GM18508 (cell line): ENCODE measurements at regions not wholly inside any gene's neighbourhood (a gene's known extent, or its start where the extent isn't known, plus 50 kb on each side); places are given as distances from the start of the nearest gene placed in this dataset.

Experiments used
- ATAC-seq: cut with Tn5 transposase; IDR thresholded peaks from one replicate; pipeline ENCODE4 v1.9.1; 2021; ENCODE audit warnings: moderate number of reproducible peaks; ENCODE audit not compliant: insufficient read depth, unreplicated experiment

DNA sequence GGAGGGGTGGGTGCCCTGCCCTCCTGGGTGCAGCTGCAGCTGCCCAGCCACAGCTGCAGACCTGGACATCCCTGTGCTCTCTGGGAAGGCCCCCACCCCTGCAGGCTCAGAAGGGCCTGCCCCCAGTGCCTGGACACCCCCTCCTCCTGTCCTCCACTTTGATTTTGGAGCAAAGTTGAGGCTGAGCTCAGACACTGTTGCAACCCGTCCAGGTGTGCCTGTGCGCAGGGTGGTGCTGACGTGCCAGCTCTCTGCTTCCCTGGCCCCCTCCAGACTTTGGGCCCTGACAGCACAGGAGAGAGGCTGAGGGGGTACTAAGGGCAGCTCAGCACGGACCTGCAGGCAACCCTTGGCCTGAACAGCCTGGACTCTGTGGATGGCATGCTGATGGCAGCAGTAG, 750.3 kb downstream of the ARAP2 start:
- ATAC-seq: no peak

DNA sequence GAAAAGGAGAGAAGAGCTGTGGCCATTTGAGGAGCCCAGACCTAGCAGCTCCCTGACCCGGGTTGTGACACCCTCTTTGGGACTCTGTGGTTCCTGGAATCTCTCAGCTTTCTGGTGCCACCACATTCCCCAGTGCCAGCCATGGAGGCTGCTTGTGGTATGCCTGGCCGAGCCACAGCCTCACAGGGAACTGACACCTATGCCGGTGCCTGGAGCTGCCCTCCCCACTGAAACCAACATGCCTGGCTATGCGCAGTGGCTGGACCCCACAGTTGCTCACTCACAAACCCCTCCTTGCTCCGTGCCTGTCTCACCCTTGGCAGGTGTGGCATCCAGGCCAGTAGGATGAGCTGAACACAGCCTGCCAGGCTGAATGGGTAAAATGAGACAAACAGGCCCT, 749.4 kb downstream of the ARAP2 start:
- ATAC-seq: no peak

DNA sequence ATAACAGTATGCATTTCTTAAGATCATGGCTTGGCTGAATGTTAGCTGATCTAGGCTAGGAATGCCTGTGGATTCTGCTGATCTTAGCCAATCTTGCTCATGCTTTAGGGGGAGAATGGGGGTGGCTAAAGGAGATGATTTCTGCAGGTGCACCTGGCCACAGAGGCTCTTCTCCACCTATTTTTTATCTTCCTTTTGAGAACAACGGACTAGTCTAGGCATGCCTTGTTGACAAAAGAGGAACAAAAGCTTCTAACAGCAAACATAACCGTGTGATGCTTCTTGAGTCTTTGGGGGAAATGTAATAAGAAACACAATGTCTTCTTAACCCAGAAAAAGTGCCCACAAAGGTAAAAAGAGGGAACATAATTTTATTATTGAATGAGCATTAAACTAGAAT, 743.5 kb downstream of the ARAP2 start:
- ATAC-seq: no peak

DNA sequence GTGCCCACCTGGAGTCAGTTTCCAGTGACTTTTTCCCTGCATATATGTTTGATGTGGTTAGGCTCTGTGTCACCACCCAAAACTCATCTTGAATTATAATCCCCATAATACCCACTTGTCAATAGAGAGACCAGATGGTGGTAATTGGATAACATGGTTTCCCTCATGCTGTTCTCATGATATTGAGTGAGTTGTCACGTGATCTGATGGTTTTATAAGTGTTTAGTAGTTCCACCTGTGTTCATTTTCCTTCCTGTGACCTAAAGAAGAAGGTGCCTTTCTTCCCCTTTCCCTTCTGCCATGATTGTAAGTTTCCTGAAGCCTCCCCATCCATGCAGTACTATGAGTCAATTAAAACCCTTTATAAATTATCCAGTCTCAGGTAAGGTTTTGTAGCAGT, 740.9 kb downstream of the ARAP2 start:
- ATAC-seq: no peak

DNA sequence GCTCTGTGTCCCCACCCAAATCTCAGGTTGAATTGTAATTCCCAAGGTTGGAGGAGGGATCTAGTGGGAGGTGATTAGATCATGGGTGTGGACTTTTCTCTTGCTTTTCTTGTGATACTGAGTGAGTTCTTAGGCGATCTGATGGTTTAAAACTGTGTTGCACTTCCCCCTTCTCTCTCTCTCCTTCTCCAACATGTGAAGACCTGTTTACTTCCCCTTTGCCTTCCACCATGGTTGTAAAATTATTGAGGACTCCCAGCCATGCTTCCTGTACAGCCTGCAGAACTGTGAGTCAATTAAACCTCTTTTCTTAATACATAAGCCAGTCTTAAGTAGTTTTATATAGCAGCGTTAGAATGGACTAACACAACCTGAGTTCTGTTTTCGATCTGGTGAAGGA, 738.2 kb downstream of the ARAP2 start:
- ATAC-seq: no peak

DNA sequence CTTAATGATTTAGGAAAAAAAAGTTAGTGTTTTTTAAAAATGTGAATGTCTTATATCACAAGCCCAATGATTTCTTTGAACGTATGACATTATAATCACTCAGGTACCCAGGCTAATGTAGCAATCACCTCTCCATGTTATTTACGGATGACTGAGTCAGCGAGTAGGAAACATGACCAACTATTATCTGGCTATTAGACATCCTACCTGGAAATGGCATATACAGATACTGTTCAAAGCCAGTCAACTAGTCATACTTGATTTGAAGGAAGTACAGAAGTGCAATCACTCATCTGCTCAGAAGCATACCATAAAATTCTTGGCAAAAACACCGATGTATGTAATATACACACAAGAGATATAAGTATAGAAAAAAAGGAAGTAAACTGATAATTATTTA, 732.5 kb downstream of the ARAP2 start:
- no peak for ATAC-seq

DNA sequence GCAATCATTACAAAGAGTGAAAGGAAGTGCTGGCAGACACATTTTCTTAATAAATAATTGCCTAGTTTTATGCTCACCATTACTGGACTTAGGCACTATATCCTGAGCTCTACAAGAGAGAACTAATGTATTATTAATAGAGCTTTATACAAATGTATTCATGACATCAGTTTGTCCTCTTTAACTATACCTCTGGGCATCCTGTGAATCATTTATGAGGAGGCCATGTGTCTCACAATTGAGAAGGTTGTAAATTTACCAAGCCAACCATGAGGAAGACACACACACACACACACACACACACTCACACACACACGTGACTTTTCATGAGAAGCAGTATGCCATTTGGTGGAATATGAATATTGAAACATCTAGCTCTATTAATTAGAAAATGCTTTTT, 728.2 kb downstream of the ARAP2 start:
- ATAC-seq: no peak

DNA sequence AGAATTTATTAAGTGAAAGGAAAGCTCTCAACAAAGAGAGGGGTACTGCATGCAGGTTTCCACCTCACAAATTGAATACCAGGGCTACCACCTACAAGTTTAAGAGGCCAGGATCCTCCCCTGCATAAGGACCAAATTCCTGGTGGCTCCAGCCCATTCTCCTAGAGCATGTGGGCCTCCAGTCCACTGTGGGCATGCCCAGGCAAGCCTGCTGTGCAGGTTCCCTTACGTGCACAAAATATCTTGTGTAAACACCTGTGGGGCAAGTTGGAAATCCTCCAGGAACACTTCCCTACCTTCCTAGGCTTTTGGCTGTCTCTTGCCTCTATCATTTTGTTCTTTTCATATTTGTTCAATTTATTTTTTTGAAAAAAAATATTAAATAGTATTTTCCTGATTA, 724.3 kb downstream of the ARAP2 start:
- ATAC-seq: no peak

DNA sequence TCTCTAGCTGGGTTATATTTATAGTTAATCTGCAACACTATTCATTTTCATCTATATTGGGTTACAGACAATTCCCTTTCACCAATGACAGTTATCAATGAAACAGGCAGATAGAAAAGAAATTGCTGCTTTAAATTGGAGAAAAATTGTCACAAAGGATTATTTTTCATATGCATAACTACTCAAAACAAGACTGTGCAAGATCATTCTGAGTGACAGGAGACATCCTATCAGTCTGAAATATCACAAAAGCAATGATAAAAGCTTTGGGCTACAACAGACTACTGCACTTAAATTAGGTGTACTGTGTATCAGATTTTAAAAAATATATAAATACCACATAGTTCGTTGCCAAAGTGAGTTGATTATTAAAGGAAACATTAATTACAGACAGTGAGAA, 722.6 kb downstream of the ARAP2 start:
- no peak for ATAC-seq

DNA sequence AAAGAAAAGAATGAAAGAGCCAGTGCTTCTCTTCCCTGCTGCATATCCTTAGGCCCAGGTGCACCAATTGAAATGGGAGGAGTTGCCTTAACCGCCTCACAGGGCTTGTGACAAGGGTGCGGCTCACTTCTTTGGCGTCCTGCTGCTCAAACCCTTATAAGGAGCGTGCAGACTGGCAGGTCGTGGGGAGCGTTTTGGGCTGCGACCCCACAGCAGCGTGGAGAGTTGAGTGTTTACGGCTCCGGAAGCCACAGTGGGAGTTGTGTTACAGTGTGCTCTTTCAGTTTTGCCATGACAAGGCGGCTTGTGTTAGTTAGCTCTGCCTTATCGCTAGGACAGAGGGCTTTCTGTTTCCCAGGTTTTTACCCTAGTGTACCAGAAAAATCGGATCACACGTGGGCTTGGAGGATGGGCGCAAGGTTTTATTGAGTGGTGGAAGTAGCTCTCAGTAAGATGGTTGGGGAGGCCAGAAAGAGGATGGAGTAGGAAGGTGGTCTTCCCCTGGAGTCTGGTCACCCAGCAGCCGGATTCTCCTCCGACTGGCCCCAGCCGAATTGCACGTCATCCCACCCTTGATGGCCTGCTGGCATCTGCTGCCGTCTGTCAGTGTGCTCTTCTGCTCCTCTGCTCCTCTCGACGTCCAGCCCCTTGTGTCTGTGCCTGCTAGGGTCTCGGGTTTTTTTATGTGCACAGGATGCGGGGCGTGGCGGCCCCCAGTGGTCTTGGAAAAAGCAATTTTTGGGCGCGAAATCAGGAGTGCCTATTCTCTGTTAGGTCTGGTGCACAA, 718.9 kb downstream of the ARAP2 start:
- no peak for ATAC-seq

DNA sequence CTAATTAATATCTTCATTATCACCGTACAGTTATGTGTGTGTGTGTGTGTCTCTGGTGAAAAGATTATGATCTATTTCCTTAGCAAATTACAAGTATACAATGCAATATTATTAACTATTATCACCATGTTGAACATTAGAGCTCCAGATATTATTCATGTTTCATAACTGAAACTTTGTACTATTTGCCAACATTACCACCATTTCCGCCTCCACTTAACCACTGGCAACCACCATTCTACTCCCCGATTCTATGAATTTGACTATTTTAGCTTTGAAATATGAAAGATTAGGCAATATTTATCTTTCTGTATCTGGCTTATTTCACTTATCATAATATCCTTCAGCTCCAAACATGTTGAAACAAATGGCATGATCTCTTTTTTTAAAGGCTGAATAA, 717.9 kb downstream of the ARAP2 start:
- no peak for ATAC-seq

DNA sequence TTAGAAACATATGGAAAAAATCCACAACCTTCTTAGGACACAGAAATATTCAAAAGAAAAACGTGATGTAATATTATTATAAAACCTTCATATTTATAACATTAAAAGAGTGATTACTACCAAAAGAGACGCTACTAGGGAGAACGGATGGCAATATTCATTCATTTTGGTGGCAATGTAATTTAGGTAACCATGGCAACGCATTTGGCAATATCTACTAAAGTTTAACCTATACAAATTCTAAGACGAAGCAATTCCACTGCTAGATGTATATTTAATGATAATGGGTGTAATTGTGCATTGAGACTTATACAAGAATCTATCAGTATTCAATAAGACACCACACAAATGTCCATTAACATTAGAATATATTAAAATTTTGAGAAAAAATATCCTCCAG, 709.4 kb downstream of the ARAP2 start:
- ATAC-seq: no peak

DNA sequence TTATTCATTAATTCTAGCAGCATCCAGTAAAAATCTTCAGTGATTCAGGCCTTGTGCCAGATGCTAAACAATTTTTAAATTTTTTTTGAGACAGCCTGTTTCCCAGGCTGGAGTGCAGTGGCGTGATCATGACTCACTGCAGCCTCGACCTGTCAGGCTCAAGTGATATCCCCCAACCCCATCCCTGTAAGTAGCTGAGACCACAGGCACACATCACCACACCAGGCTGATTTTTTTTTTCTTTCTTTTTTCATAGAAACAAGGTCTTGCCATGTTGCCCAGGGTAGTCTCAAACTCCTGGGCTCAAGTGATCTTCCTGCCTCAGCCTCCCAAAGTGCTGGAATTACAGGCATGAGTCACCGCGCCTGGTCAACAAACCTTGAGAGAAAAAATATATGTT, 705.5 kb downstream of the ARAP2 start:
- no peak for ATAC-seq

DNA sequence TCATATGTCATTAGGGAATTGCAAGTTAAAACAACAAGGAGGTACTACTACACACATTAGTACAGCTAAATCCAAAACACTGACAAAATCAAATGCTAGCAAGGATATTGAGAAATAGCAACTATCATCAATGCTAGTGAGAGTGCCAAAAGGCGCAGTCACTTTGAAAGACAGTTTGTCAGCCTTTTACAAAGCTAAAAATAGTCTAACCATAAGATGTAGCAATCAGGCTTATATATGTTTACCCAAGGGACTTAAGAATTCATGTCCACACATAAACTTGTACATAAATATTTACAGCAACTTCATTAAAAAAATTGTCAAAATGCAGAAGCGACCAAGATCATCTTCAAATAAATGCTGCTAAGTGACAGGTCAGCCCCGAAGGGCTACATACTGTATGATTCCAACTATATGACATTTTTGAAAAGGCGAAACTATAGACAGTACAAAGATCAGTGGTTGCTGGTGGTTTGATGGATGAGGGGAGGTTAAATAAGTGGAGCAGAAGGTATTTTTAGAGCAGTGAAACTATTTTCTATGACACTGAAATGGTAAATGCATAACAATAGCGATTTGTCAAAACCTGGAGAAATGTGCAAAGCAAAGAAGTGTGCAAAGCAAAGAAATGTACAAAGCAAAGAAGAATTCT, 704.8 kb downstream of the ARAP2 start:
- ATAC-seq: no peak

DNA sequence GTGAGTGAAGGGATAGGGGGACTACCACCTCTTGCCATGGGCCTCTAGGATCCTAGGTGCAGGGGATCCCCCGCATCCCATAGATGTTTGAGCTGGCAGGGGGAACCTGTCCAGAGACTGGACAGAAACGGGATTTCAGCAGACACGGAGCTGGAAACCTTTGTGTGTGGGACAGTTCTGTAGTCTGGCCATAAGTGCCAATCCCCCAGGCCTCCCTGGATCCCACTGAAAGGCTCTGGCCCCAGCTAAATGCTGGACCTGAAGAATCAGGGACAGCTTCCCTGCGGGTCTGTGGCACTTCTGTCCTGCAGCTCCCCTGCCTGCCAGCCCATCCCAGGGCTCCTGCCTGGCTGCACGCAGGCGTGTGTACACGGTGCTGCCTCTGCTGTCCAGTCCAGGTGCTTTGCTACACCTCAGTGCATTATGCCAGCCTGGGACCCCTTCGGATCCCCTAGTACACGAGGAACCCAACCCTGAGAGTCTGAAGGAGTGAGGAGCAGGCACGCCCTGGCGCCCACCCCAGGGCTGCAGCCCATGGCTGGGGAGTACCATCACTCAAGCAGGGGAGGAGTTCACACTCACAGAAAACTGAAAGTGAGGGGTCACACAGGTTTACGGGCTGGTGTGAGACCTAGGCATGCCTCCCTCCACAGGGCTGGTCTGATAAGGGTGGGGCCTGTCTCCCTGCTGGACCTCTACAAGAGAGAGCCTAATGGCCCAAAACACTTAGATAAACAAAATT, 703.0 kb downstream of the ARAP2 start:
- no peak for ATAC-seq

DNA sequence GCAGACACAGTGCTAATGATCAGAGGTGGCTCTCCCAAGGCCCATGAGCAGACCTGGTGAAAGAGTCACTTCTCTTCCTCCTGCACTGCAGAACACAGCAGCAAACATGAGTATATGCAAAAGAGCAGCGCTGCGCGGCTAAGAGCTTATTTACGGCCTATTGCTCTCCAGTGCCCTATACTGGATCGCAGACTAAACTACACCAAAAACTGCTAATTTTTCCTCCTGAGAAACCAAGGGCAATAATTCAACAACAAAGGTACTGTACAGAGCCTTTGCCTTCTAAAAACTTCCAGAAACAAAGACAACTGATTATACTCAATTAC, 702.5 kb downstream of the ARAP2 start:
- no peak for ATAC-seq

DNA sequence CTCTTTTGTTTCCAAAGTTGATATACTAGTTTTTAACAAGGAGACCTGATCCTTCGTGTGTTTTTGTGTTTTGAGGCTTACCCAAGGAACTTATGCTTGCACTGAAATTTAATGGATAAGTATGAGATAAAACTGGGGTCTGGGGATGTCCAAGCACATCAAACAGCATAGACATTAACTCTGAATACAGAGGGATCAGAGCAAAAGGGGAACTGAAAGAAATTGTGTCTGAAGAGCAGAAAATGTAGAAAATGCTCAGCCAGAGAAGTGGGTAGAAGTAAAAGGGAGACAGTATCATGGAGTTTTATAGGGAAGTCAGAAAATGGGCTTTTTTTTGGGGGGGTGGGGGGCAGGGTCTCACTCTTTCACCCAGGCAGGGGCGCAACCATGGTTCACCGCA, 695.4 kb downstream of the ARAP2 start:
- no peak for ATAC-seq

DNA sequence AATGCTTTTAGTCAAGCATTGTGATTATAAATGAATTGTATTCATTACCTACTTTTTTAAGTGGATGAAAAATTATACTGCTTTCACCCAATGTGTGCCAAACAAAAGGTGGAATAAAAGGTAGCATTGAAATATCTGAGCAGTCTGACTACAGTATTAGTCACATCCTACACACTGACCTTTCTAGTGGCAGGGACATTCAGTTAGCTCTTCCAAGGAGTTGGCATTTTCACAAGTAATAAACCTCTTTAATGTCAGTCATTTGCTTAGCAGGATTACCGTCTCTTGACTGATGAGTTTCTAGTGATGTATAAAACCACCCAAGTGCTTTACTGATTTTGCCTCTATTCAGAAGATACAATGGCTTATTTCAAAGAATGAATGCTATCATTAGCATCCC, 687.9 kb downstream of the ARAP2 start:
- ATAC-seq: no peak

DNA sequence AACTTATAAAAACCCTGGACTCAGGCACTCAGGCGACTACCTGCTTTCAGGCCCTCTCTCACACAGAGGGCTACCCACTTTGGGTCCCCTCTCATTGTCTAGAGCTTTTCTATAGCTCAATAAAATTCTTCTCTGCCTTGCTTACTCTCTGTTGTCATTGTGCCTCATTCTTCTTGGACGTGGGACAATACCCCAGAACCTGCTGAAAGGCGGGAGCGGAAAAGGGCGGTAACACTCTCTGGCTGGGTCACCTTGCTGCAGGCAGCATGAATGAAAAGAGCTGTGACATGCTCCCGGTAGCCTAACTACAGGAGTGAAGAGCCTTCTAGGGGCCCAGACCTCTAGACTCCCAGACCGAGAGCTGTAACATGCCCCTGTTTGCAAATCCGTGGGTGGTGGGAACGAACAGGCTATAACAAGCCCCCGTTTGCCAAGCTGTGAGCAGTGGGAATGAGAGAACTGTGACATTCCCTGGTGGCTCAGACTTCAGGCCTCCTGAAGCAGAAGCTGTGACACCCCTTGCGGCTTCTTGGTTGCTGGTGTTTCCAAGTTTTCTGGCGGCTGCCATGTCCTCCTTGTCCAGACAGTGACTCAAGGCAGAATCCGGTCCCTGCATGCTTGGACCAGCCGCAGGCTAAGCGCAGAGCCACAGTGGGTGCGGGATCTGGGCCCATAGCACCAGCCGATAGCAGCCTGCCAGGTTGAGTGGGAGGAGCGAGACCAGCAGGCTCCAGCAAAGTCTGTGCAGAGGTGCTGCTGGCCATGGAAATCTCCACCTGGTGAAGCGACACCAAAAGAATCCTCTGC, 684.6 kb downstream of the ARAP2 start:
- no peak for ATAC-seq

DNA sequence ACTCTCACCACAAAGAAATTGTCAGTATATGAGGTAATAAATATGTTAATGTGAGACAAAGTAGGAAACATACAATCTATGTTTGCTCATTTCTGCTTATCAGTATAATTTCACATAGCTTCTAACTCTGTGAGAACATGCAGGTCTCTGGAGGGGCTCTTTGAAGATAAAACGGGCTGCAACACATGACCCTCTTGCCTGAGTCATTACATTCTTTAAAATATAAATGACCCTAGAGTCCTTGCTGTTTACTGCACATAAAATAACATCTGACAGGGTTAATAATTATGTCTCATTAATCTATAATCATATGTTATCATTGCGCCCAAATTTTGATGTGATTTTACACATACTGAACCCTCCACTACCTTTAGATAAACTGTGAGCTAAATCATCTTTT, 681.5 kb downstream of the ARAP2 start:
- ATAC-seq: no peak

DNA sequence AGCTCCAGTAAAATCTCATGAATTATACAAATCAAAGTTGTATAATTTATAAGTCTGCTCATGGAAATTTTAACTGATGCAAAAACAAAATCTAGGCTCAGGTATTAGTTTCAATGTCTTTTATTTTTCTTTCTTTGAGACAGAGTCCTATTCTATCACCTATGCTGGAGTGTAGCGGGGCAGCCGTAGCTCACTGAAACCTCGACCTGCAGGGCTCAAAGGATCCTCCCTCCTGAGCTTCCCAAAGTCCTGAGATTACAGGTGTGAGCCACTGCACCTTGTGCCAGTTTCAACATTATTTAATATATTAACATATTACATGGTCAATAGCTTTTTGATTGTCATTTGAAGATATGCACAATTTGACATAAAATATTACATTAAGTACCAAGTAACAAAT, 678.7 kb downstream of the ARAP2 start:
- no peak for ATAC-seq
